ENCODE measurements at regions not wholly inside any gene's neighbourhood (a gene's known extent, or its start where the extent isn't known, plus 50 kb on each side); places are given as distances from the start of the nearest gene placed in this dataset.
A peak's percentile ranks its signal among the peaks of the same experiment; 100 is the strongest.

- no peak overlapping the region for H3K4me3 ChIP-seq (ENCODE audit: low read length)
- no peak for DNase-seq (ENCODE audit: low read depth)
- TF ChIP-seq CTCF (conservative IDR thresholded peaks at IDR 0.05; ENCODE audit: low read length), result no peak
These were observed 329.3 kb downstream of the ETAA1 start for GRCh38 chr2:67726416-67726815.

- DNase-seq (ENCODE audit: low read depth), result no peak
- H3K4me3 ChIP-seq (ENCODE audit: low read length), result no peak overlapping the region
- no peak for TF ChIP-seq CTCF (conservative IDR thresholded peaks at IDR 0.05; ENCODE audit: low read length)
These were observed 330.0 kb downstream of the ETAA1 start for GRCh38 chr2:67727131-67727530.

GRCh38 chr2:67727623-67728022 is 330.5 kb downstream of the ETAA1 start:
- no peak overlapping the region for H3K4me3 ChIP-seq (ENCODE audit: low read length)
- no peak for TF ChIP-seq CTCF (conservative IDR thresholded peaks at IDR 0.05; ENCODE audit: low read length)
- DNase-seq (ENCODE audit: low read depth), result no peak

GRCh38 chr2:67729474-67729873 is 332.3 kb downstream of the ETAA1 start:
- TF ChIP-seq CTCF (conservative IDR thresholded peaks at IDR 0.05; ENCODE audit: low read length), result no peak
- H3K4me3 ChIP-seq (ENCODE audit: low read length), result no peak overlapping the region
- no peak for DNase-seq (ENCODE audit: low read depth)

- no peak for DNase-seq (ENCODE audit: low read depth)
- H3K4me3 ChIP-seq (ENCODE audit: low read length), result no peak overlapping the region
- peak; percentile 41 for TF ChIP-seq CTCF (conservative IDR thresholded peaks at IDR 0.05; ENCODE audit: low read length)
These were observed 329.3 kb downstream of the C1D start for GRCh38 chr2:67733517-67733916.

GRCh38 chr2:67752199-67752598 is 310.6 kb downstream of the C1D start:
- no peak for TF ChIP-seq CTCF (conservative IDR thresholded peaks at IDR 0.05; ENCODE audit: low read length)
- H3K4me3 ChIP-seq (ENCODE audit: low read length), result no peak overlapping the region
- no peak for DNase-seq (ENCODE audit: low read depth)

- peak; percentile 92 for DNase-seq (ENCODE audit: low read depth)
- no peak for TF ChIP-seq CTCF (conservative IDR thresholded peaks at IDR 0.05; ENCODE audit: low read length)
These were observed 309.8 kb downstream of the C1D start for GRCh38 chr2:67752969-67753368.

More at GRCh38 chr2:67752969-67753368, 309.8 kb downstream of the C1D start:
- no peak overlapping the region for H3K4me3 ChIP-seq (ENCODE audit: low read length)
